Superior temporal gyrus (tissue), 1 donor: ENCODE measurements at regions not wholly inside any gene's neighbourhood (a gene's known extent, or its start where the extent isn't known, plus 50 kb on each side); places are given as distances from the start of the nearest gene placed in this dataset.
A peak's percentile ranks its signal among the peaks of the same experiment; 100 is the strongest.
"Not testable (repeated sequence)": the region's sequence is repeated elsewhere in the genome, so short reads cannot be mapped to it uniquely, and the experiment has no call there.

ENCODE experiments used
- DNase-seq: peaks from one replicate; pipeline ENCODE4 v3.0.0-alpha.2; 2016; ENCODE audit errors: extremely low spot score

GRCh38 chr6:49370518-49370917, 92.5 kb downstream of the MMUT start:
- no peak for DNase-seq

GRCh38 chr6:49366539-49366938, 96.5 kb downstream of the MMUT start:
- no peak for DNase-seq

- DNase-seq = no peak
Observed at GRCh38 chr6:49348561-49348960, 114.5 kb downstream of the MMUT start.

GRCh38 chr6:49342410-49342809, 120.6 kb downstream of the MMUT start:
- no peak for DNase-seq

- no peak for DNase-seq
Observed at GRCh38 chr6:49341869-49342268, 121.2 kb downstream of the MMUT start.

- no peak for DNase-seq
Observed at GRCh38 chr6:49339096-49339495, 124.0 kb downstream of the MMUT start.

GRCh38 chr6:49336514-49337131, 126.4 kb downstream of the MMUT start:
- DNase-seq = no peak

GRCh38 chr6:49333345-49334125, 129.5 kb downstream of the MMUT start:
- peak; percentile 36 for DNase-seq

- no peak for DNase-seq
Observed at GRCh38 chr6:49332781-49333180, 130.3 kb downstream of the MMUT start.

- DNase-seq = no peak
Observed at GRCh38 chr6:49329186-49329585, 133.9 kb downstream of the MMUT start.

- no peak for DNase-seq
Observed at GRCh38 chr6:49328051-49328744, 134.9 kb downstream of the MMUT start.

GRCh38 chr6:49327571-49327970, 135.5 kb downstream of the MMUT start:
- peak; percentile 65 for DNase-seq

- peak; percentile 24 for DNase-seq
Observed at GRCh38 chr6:49327005-49327404, 136.0 kb downstream of the MMUT start.

GRCh38 chr6:49326347-49326746, 136.7 kb downstream of the MMUT start:
- DNase-seq = no peak

- DNase-seq = no peak
Observed at GRCh38 chr6:49325891-49326290, 137.2 kb downstream of the MMUT start.

GRCh38 chr6:49322861-49323260, 140.2 kb downstream of the MMUT start:
- no peak for DNase-seq

GRCh38 chr6:49321561-49322072, 141.4 kb downstream of the MMUT start:
- DNase-seq = no peak

GRCh38 chr6:49305010-49305409, 158.0 kb downstream of the MMUT start:
- no peak for DNase-seq

GRCh38 chr6:49304393-49304792, 158.7 kb downstream of the MMUT start:
- not testable (repeated sequence) for DNase-seq

GRCh38 chr6:49300911-49301310, 162.1 kb downstream of the MMUT start:
- no peak for DNase-seq

GRCh38 chr6:49300443-49300842, 162.6 kb downstream of the MMUT start:
- DNase-seq = no peak

GRCh38 chr6:49299279-49299678, 163.8 kb downstream of the MMUT start:
- no peak for DNase-seq

GRCh38 chr6:49284180-49284579, 178.9 kb downstream of the MMUT start:
- no peak for DNase-seq
